Cardiac fibroblast (primary cell): ENCODE measurements at regions not wholly inside any gene's neighbourhood (a gene's known extent, or its start where the extent isn't known, plus 50 kb on each side); places are given as distances from the start of the nearest gene placed in this dataset.

ENCODE experiments used
- DNase-seq, 2 donors: peaks; one replicate each; pipeline versions ENCODE4 v3.0.0 to v3.0.0-alpha.2; 2010; ENCODE audit warnings: low read depth in 2 of 2
- H3K4me3 ChIP-seq, 2 donors: replicated peaks in 1 of 2; 1 replicate in 1 of 2; 2 replicates in 1 of 2; pipeline ENCODE4 v1.5.1; 2011; ENCODE audit warnings: low read depth in 2 of 2, low read length in 2 of 2, mild to moderate bottlenecking in 2 of 2, moderate library complexity in 1 of 2
- TF ChIP-seq, protein P1 (sequence below): IDR thresholded peaks from one replicate; pipeline ENCODE4 v1.5.1; 2011; ENCODE audit warnings: low read depth, mild to moderate bottlenecking, low read length, inconsistent platforms

DNA sequence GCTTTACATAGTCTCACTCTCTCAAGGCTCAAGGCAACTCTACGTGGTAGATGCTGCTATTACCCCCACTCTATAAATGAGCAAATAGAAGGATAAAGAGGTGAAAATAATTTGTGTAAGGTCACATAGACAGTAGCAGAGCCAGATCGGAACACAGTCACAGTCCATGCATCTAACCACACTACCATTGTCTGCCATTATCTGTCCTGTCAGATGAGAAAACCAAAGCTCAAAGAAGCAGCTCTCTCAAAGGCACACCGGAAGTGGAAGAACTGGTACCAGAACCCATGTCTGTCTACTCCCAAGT, 134.4 kb upstream of the NUDT4 start:
- H3K4me3 ChIP-seq: no peak overlapping the region
- DNase-seq: no peak
- TF ChIP-seq, protein P1, sequence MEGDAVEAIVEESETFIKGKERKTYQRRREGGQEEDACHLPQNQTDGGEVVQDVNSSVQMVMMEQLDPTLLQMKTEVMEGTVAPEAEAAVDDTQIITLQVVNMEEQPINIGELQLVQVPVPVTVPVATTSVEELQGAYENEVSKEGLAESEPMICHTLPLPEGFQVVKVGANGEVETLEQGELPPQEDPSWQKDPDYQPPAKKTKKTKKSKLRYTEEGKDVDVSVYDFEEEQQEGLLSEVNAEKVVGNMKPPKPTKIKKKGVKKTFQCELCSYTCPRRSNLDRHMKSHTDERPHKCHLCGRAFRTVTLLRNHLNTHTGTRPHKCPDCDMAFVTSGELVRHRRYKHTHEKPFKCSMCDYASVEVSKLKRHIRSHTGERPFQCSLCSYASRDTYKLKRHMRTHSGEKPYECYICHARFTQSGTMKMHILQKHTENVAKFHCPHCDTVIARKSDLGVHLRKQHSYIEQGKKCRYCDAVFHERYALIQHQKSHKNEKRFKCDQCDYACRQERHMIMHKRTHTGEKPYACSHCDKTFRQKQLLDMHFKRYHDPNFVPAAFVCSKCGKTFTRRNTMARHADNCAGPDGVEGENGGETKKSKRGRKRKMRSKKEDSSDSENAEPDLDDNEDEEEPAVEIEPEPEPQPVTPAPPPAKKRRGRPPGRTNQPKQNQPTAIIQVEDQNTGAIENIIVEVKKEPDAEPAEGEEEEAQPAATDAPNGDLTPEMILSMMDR: no peak

DNA sequence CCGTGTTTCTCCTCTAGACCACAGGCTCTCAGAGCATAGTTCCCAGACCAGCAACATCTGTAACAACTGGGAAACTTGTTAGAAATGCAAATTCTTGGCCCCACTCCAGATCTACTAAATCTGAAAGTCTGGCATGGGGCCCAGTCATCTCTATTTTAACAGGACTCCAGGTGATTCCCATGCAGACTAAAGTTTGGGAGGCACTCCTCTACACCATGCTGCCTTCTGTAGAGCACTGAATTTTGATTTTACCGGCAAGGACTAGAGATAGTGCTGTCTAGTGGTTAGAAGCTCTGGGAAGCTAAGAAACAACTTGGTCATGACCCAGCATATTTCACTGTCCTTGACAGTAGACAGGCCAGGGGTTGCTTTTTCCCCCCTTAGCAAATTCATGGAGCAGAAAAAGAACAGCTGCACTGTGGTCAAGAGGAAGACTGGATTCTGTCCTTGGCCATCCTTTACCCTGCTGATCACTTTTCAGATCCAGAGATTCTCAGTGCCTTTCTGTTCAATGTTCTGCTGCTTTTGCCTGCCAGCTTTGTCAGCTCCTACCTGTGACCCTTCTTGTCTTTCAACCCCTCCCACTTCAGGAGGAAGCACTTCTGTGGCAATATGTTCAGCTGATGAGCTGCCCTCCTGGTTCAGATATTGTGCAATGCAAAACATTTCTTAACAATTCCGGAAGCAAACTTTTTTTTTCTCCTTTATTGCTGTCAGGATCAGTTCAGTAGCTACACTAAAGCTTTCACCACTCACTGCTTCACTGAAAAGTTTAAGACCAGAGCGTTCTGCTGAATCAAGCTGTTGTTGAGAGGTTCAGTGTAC, 133.8 kb upstream of the NUDT4 start:
- no peak overlapping the region for H3K4me3 ChIP-seq
- TF ChIP-seq, protein P1: no peak
- DNase-seq: peak; percentile 88 to 93

DNA sequence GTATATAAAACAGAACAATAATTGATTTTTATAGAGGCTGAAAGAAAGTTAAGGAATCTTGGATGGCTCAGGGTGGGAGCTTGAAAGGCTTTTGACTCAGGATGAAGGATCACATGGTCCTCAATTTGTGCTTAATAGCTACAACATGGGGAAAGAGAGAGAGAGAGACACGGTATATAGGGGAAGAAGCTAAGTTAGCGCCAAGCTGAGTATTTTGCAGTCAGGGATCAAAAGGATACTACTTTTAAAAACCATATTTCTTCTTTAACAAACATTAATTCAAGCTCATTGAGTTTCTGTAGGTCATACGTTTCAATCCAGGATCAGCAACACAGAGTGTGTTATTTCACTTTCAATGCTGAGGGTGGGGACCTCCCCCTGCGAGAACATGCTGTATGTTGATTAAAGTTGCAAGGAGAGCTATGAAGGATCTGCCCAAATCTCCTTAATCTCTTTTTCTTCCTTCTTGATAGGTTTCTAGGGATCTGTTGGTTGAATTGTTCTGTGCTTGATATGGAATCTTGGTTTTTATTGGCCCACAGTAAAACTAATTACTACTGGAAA, 133.1 kb upstream of the NUDT4 start:
- no peak for DNase-seq
- TF ChIP-seq, protein P1: no peak

DNA sequence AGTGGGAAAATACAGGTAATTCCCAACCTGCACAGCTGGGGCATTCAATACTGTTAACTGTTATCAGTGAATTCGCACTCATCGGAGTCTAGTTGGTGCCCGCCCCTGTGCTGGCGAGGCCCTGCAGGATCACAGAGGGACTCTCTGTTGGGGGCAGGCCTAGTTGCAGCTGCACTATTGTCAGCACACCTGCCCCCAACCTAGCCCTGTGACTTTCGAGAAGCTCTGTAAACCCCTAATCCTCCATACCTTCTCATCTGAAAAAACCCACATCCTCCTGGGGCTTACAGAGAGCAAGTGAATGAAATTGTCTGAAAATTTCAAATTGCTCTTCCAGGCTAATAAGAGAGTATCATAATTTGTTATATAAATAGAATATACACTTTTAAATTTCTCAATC, 132.2 kb upstream of the NUDT4 start:
- no peak overlapping the region for H3K4me3 ChIP-seq
- DNase-seq: no peak
- TF ChIP-seq, protein P1: no peak

More for the DNA sequence above, 133.1 kb upstream of the NUDT4 start:
- no peak overlapping the region for H3K4me3 ChIP-seq

DNA sequence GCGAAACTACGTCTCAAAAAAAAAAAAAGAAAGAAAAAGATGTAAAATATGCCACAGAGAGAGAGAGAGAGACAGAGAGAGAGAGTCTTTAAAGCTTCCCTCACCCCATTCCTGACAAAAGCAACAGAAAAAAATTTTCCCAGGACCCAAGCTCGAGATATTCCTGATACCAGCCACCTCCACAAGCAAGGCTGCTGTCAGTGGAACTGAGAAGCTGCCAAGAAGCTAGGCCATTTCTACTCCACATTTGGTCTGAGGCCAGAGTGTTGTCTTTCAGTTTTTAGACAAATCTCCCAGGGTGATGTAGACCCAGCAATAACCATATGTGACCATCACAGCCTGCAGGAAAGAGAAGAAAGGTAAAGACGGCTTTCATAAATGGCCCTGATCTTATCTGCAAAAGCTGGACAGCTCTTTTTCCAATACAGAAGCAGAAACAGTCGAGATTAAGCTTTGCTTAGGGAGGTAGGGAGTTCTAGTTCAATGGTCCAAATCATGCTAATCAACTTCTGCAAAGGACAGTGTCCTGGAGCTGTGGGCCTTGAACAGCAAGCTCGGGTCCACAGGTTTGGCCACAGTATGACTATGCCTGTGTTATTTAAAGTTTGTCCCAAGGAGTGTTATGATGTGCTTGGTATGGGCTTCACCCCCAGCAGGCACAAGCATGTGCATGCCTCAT, 130.3 kb upstream of the NUDT4 start:
- H3K4me3 ChIP-seq: no peak overlapping the region
- peak in 1 of 2 donors; percentile 75 for DNase-seq
- TF ChIP-seq, protein P1: no peak

DNA sequence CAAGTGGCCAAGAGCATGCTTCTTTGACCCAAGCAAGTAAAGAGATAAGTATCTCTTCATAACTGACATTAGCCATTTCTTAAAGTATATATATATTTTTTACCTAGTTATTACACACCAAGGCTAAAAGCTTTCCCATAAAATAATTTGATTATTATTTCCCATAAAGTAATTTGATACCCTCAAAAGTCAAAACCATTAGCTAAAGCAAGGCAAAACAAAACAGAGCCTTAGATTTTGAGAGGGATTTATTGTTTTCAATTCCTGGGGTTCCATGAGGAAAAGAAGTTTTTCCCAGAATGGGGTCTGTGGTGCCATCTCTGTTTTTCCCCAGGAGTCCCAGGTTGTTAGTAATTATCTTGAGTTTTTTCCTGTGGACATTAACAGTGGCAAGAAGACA, 125.5 kb upstream of the NUDT4 start:
- no peak for DNase-seq
- no peak overlapping the region for H3K4me3 ChIP-seq
- TF ChIP-seq, protein P1: no peak
